ENCODE measurements at regions not wholly inside any gene's neighbourhood (a gene's known extent, or its start where the extent isn't known, plus 50 kb on each side); places are given as distances from the start of the nearest gene placed in this dataset.
A peak's percentile ranks its signal among the peaks of the same experiment; 100 is the strongest.

- FAIRE-seq = no peak
- Histone ChIP-seq H3K27me3 (no peaks in the 10 kb centered on the region), H3K9me3 (no peaks in the 10 kb centered on the region), H3K4me1 (peaks cover 0 to 3% (median 0%) of the 10 kb centered on the region in 3 donors), H3K4me3 (no peak overlapping the region), H3K36me3 (no peaks in the 10 kb centered on the region), H3K27ac (no peak overlapping the region)
- DNase-seq = no peak
- intact Hi-C loops (cut with DNase I) = no loop called here
- ATAC-seq = peak in 1 of 4 donors; percentile 38
- no peak for TF ChIP-seq CTCF (IDR thresholded peaks at IDR 0.05)
- WGBS, 2 donors = 84 to 90% methylated on average over 1 of the region's 1 CpG
These were observed 178.1 kb downstream of the BTG1 start for GRCh38 chr12:91967590-91967989.

GRCh38 chr12:91965781-91966180, 179.9 kb downstream of the BTG1 start:
- TF ChIP-seq CTCF (IDR thresholded peaks at IDR 0.05) = no peak
- no peak overlapping the region for H3K4me3 ChIP-seq
- no peaks in the 10 kb centered on the region for H3K36me3 ChIP-seq
- H3K27me3 ChIP-seq = no peaks in the 10 kb centered on the region
- no peak overlapping the region for H3K27ac ChIP-seq
- H3K4me1 ChIP-seq = peaks cover 3 to 8% (median 3%) of the 10 kb centered on the region in 3 donors
- ATAC-seq (peak in 2 of 4 donors; percentile 23 to 69), FAIRE-seq (no peak), DNase-seq (no peak)
- intact Hi-C loops (cut with DNase I) = no loop called here
- WGBS, 2 donors = 50 to 57% methylated on average over 1 of the region's 1 CpG
- no peaks in the 10 kb centered on the region for H3K9me3 ChIP-seq

GRCh38 chr12:91964501-91964900, 181.1 kb downstream of the BTG1 start:
- FAIRE-seq = no peak
- 95 to 96% methylated on average over 1 of the region's 1 CpG for WGBS, 2 donors
- H3K4me3 ChIP-seq = no peak overlapping the region
- intact Hi-C loops (cut with DNase I) = no loop called here
- no peaks in the 10 kb centered on the region for H3K36me3 ChIP-seq
- no peak for ATAC-seq
- H3K4me1 ChIP-seq = peaks cover 3 to 8% (median 3%) of the 10 kb centered on the region in 3 donors
- H3K27me3 ChIP-seq = no peaks in the 10 kb centered on the region
- no peak for DNase-seq
- H3K27ac ChIP-seq = no peak overlapping the region
- no peaks in the 10 kb centered on the region for H3K9me3 ChIP-seq
- TF ChIP-seq CTCF (IDR thresholded peaks at IDR 0.05) = no peak

- DNase-seq = no peak
- TF ChIP-seq CTCF (IDR thresholded peaks at IDR 0.05) = no peak
- ATAC-seq = no peak
- H3K27me3 ChIP-seq = no peaks in the 10 kb centered on the region
- H3K36me3 ChIP-seq = no peaks in the 10 kb centered on the region
- no peak for FAIRE-seq
- no peak overlapping the region for H3K27ac ChIP-seq
- intact Hi-C loops (cut with DNase I) = no loop called here
- no peak overlapping the region for H3K4me3 ChIP-seq
- 93 to 94% methylated on average over 10 of the region's 10 CpGs for WGBS, 2 donors
- peaks cover 5 to 10% (median 9%) of the 10 kb centered on the region in 3 donors for H3K4me1 ChIP-seq
- H3K9me3 ChIP-seq = no peaks in the 10 kb centered on the region
These were observed 186.4 kb downstream of the BTG1 start for GRCh38 chr12:91959220-91959619.

- intact Hi-C loops (cut with DNase I) = no loop called here
- WGBS, 2 donors = 84 to 85% methylated on average over 5 of the region's 5 CpGs
These were observed 186.8 kb downstream of the BTG1 start for GRCh38 chr12:91958816-91959215.

More at GRCh38 chr12:91958816-91959215, 186.8 kb downstream of the BTG1 start:
- Histone ChIP-seq H3K36me3 (no peaks in the 10 kb centered on the region), H3K4me1 (peaks cover 9 to 14% (median 13%) of the 10 kb centered on the region in 3 donors), H3K27me3 (no peaks in the 10 kb centered on the region), H3K27ac (no peak overlapping the region), H3K4me3 (no peak overlapping the region), H3K9me3 (no peaks in the 10 kb centered on the region)
- no peak for FAIRE-seq
- no peak for ATAC-seq
- DNase-seq = no peak
- no peak for TF ChIP-seq CTCF (IDR thresholded peaks at IDR 0.05)

Data from pancreas (tissue), 10 donors.